ENCODE measurements at regions not wholly inside any gene's neighbourhood (a gene's known extent, or its start where the extent isn't known, plus 50 kb on each side); places are given as distances from the start of the nearest gene placed in this dataset.
"Not testable (repeated sequence)": the region's sequence is repeated elsewhere in the genome, so short reads cannot be mapped to it uniquely, and the experiment has no call there.

GRCh38 chr4:187504974-187505797, 490.4 kb upstream of the ZFP42 start:
- intact Hi-C loops (cut with DNase I, micrococcal nuclease): no loop called here
- no peak overlapping the region for H3K4me3 Mint-ChIP-seq
- ATAC-seq (ENCODE audit: poor library complexity): no peak

GRCh38 chr4:187505798-187506141, 489.8 kb upstream of the ZFP42 start:
- H3K4me1 ChIP-seq (ENCODE audit: insufficient read depth, low read length); DNase-seq; H3K4me1 Mint-ChIP-seq (ENCODE audit: low read depth); H3K27ac Mint-ChIP-seq; H3K36me3 ChIP-seq (ENCODE audit: insufficient read depth, low read length); intact Hi-C loops (cut with DNase I, micrococcal nuclease); H3K27ac ChIP-seq (ENCODE audit: low read depth in 1 of 2, low read length in 2 of 2); ATAC-seq (ENCODE audit: poor library complexity); H3K27me3 Mint-ChIP-seq; CTCF ChIA-PET; H3K27me3 ChIP-seq (ENCODE audit: control insufficient read depth in 1 of 2, insufficient read depth in 2 of 2, low read length in 2 of 2); H3K36me3 Mint-ChIP-seq (ENCODE audit: low read depth); H3K4me3 ChIP-seq (ENCODE audit: low read length); POLR2A ChIA-PET; H3K4me3 Mint-ChIP-seq: not testable (repeated sequence)
- H3K9me3 Mint-ChIP-seq: peaks cover 10% of the 10 kb centered on the region
- H3K9me3 ChIP-seq (ENCODE audit: control insufficient read depth in 1 of 2, insufficient read depth in 1 of 2, low read length in 2 of 2): peaks cover 0 to 28% of the 10 kb centered on the region in 2 experiments

More at GRCh38 chr4:187504974-187505797, 490.4 kb upstream of the ZFP42 start:
- Histone ChIP-seq H3K27me3 (ENCODE audit: control insufficient read depth in 1 of 2, insufficient read depth in 2 of 2, low read length in 2 of 2) (no peaks in the 10 kb centered on the region), H3K36me3 (ENCODE audit: insufficient read depth, low read length) (no peaks in the 10 kb centered on the region), H3K4me1 (ENCODE audit: insufficient read depth, low read length) (no peaks in the 10 kb centered on the region), H3K27ac (ENCODE audit: low read depth in 1 of 2, low read length in 2 of 2) (no peak overlapping the region), H3K4me3 (ENCODE audit: low read length) (no peak overlapping the region), H3K9me3 (ENCODE audit: control insufficient read depth in 1 of 2, insufficient read depth in 1 of 2, low read length in 2 of 2) (peaks cover 0 to 28% of the 10 kb centered on the region in 2 experiments)
- TF ChIP-seq CTCF (IDR thresholded peaks at IDR 0.05): no peak
- CTCF ChIA-PET: no interaction called here
- no peaks in the 10 kb centered on the region for H3K27me3 Mint-ChIP-seq
- H3K36me3 Mint-ChIP-seq (ENCODE audit: low read depth): no peaks in the 10 kb centered on the region
- H3K4me1 Mint-ChIP-seq (ENCODE audit: low read depth): no peaks in the 10 kb centered on the region
- no peak for DNase-seq
- POLR2A ChIA-PET: no interaction called here
- no peak overlapping the region for H3K27ac Mint-ChIP-seq
- peaks cover 10% of the 10 kb centered on the region for H3K9me3 Mint-ChIP-seq

GRCh38 chr4:187516224-187516623, 479.3 kb upstream of the ZFP42 start:
- H3K9me3 Mint-ChIP-seq: peaks cover 9% of the 10 kb centered on the region
- Histone ChIP-seq H3K36me3 (ENCODE audit: insufficient read depth, low read length) (no peaks in the 10 kb centered on the region), H3K27ac (ENCODE audit: low read depth in 1 of 2, low read length in 2 of 2) (no peak overlapping the region), H3K4me1 (ENCODE audit: insufficient read depth, low read length) (no peaks in the 10 kb centered on the region), H3K4me3 (ENCODE audit: low read length) (no peak overlapping the region), H3K27me3 (ENCODE audit: control insufficient read depth in 1 of 2, insufficient read depth in 2 of 2, low read length in 2 of 2) (no peaks in the 10 kb centered on the region), H3K9me3 (ENCODE audit: control insufficient read depth in 1 of 2, insufficient read depth in 1 of 2, low read length in 2 of 2) (peaks cover 0 to 6% of the 10 kb centered on the region in 2 experiments)
- no peak for TF ChIP-seq CTCF (IDR thresholded peaks at IDR 0.05)
- ChIA-PET CTCF (no interaction called here), POLR2A (no interaction called here)
- no peak overlapping the region for H3K4me3 Mint-ChIP-seq
- H3K27me3 Mint-ChIP-seq: no peaks in the 10 kb centered on the region
- H3K27ac Mint-ChIP-seq: no peak overlapping the region
- no peak for ATAC-seq (ENCODE audit: poor library complexity)
- H3K36me3 Mint-ChIP-seq (ENCODE audit: low read depth): no peaks in the 10 kb centered on the region
- intact Hi-C loops (cut with DNase I, micrococcal nuclease): no loop called here
- DNase-seq: no peak
- no peaks in the 10 kb centered on the region for H3K4me1 Mint-ChIP-seq (ENCODE audit: low read depth)

GRCh38 chr4:187541666-187542065, 453.9 kb upstream of the ZFP42 start:
- H3K36me3 Mint-ChIP-seq (ENCODE audit: low read depth): no peaks in the 10 kb centered on the region
- no peaks in the 10 kb centered on the region for H3K4me1 Mint-ChIP-seq (ENCODE audit: low read depth)
- DNase-seq (no peak), ATAC-seq (ENCODE audit: poor library complexity) (no peak)
- ChIA-PET CTCF (no interaction called here), POLR2A (no interaction called here)
- H3K4me3 ChIP-seq (ENCODE audit: low read length): no peak overlapping the region
- H3K9me3 ChIP-seq (ENCODE audit: control insufficient read depth in 1 of 2, insufficient read depth in 1 of 2, low read length in 2 of 2): no peaks in the 10 kb centered on the region
- no peak overlapping the region for H3K27ac Mint-ChIP-seq
- H3K27me3 Mint-ChIP-seq: no peaks in the 10 kb centered on the region
- no peaks in the 10 kb centered on the region for H3K27me3 ChIP-seq (ENCODE audit: control insufficient read depth in 1 of 2, insufficient read depth in 2 of 2, low read length in 2 of 2)
- intact Hi-C loops (cut with DNase I, micrococcal nuclease): no loop called here
- no peak overlapping the region for H3K4me3 Mint-ChIP-seq
- H3K4me1 ChIP-seq (ENCODE audit: insufficient read depth, low read length): no peaks in the 10 kb centered on the region
- peaks cover 8% of the 10 kb centered on the region for H3K9me3 Mint-ChIP-seq
- TF ChIP-seq CTCF (IDR thresholded peaks at IDR 0.05): no peak
- H3K36me3 ChIP-seq (ENCODE audit: insufficient read depth, low read length): no peaks in the 10 kb centered on the region
- H3K27ac ChIP-seq (ENCODE audit: low read depth in 1 of 2, low read length in 2 of 2): no peak overlapping the region
